IMR-90 (cell line): ENCODE measurements at regions not wholly inside any gene's neighbourhood (a gene's known extent, or its start where the extent isn't known, plus 50 kb on each side); places are given as distances from the start of the nearest gene placed in this dataset.

Experiments used
- BHLHE40 ChIP-seq: fragments of 150-350 bp; IDR thresholded peaks from 2 replicates; pipeline ENCODE4 v1.6.1; 2016; ENCODE audit warnings: mild to moderate bottlenecking, low read depth, low read length
- CEBPB ChIP-seq: IDR thresholded peaks from 2 replicates; pipeline ENCODE4 v1.6.1; 2012; ENCODE audit warnings: low read depth, low read length, improper control_type of control experiment
- CTCF ChIP-seq: conservative IDR thresholded peaks from 2 replicates; pipeline ENCODE4 v1.5.1; 2012; ENCODE audit warnings: mild to moderate bottlenecking, low read depth, low read length, improper control_type of control experiment
- ELK1 ChIP-seq: fragments of 150-350 bp; IDR thresholded peaks from 2 replicates; pipeline ENCODE4 v1.6.1; 2016; ENCODE audit warnings: low read depth, mild to moderate bottlenecking, low read length, moderate library complexity, borderline replicate concordance
- FOS ChIP-seq: fragments of 150-350 bp; IDR thresholded peaks from 2 replicates; pipeline ENCODE4 v1.6.1; 2016; ENCODE audit warnings: low read depth, low read length
- MAZ ChIP-seq: IDR thresholded peaks from 2 replicates; pipeline ENCODE4 v1.6.1; 2012; ENCODE audit warnings: low read depth, mild to moderate bottlenecking, low read length, improper control_type of control experiment, moderate library complexity, borderline replicate concordance
- MXI1 ChIP-seq: IDR thresholded peaks from 2 replicates; pipeline ENCODE4 v1.6.1; 2012; ENCODE audit warnings: low read depth, mild to moderate bottlenecking, low read length, moderate library complexity, borderline replicate concordance
- POLR2A ChIP-seq: IDR thresholded peaks from 2 replicates; pipeline ENCODE4 v1.6.1; 2012; ENCODE audit warnings: mild to moderate bottlenecking, low read depth, low read length
- RAD21 ChIP-seq: IDR thresholded peaks from 2 replicates; pipeline ENCODE4 v1.6.1; 2012; ENCODE audit warnings: low read length, improper control_type of control experiment
- RCOR1 ChIP-seq: IDR thresholded peaks from 2 replicates; pipeline ENCODE4 v1.6.1; 2012; ENCODE audit warnings: mild to moderate bottlenecking, low read length, improper control_type of control experiment; ENCODE audit not compliant: insufficient replicate concordance
- RFX5 ChIP-seq: IDR thresholded peaks from 2 replicates; pipeline ENCODE4 v1.8.0; 2012; ENCODE audit warnings: low read depth, mild to moderate bottlenecking, low read length, moderate library complexity
- SMC3 ChIP-seq: fragments of 150-350 bp; IDR thresholded peaks from 2 replicates; pipeline ENCODE4 v1.6.1; 2016; ENCODE audit warnings: low read depth, mild to moderate bottlenecking, antibody characterized with exemption, low read length, moderate library complexity
- USF2 ChIP-seq: fragments of 150-350 bp; IDR thresholded peaks from 2 replicates; pipeline ENCODE4 v1.6.1; 2017; ENCODE audit warnings: mild to moderate bottlenecking, antibody characterized with exemption, low read length, low read depth

GRCh38 chr9:78396087-78396486 is 99.2 kb downstream of the PSAT1 start:
- TF ChIP-seq POLR2A (no peak), CTCF (no peak), MXI1 (no peak), USF2 (no peak), SMC3 (no peak), BHLHE40 (no peak), MAZ (no peak), CEBPB (no peak), FOS (no peak), RAD21 (no peak), RCOR1 (no peak), RFX5 (no peak), ELK1 (no peak)
